Mucosa of stomach (tissue), 1 donor: ENCODE measurements at regions not wholly inside any gene's neighbourhood (a gene's known extent, or its start where the extent isn't known, plus 50 kb on each side); places are given as distances from the start of the nearest gene placed in this dataset.

ENCODE experiments used
- H3K27me3 ChIP-seq: one replicate; pipeline ENCODE4 v1.7.0; 2013; ENCODE audit warnings: mild to moderate bottlenecking, low read length; ENCODE audit not compliant: control insufficient read depth, insufficient read depth
- H3K36me3 ChIP-seq: one replicate; pipeline ENCODE4 v1.7.0; 2013; ENCODE audit warnings: low read length; ENCODE audit not compliant: control insufficient read depth, insufficient read depth
- H3K4me1 ChIP-seq: one replicate; pipeline ENCODE4 v1.7.0; 2013; ENCODE audit warnings: mild to moderate bottlenecking, low read length; ENCODE audit not compliant: control insufficient read depth, insufficient read depth
- H3K4me3 ChIP-seq: one replicate; pipeline ENCODE4 v1.7.0; 2013; ENCODE audit warnings: low read length
- H3K9ac ChIP-seq: one replicate; pipeline ENCODE4 v1.7.0; 2013; ENCODE audit warnings: mild to moderate bottlenecking, low read length, moderate library complexity
- H3K9me3 ChIP-seq: one replicate; pipeline ENCODE4 v1.7.0; 2013; ENCODE audit warnings: mild to moderate bottlenecking, low read length, moderate library complexity; ENCODE audit not compliant: control insufficient read depth
- donor health status: Pancreatic carcinoma.

GRCh38 chr6:141736104-141736503, 396.6 kb upstream of the GJE1 start:
- Histone ChIP-seq H3K9me3 (no peaks in the 10 kb centered on the region), H3K9ac (no peak overlapping the region), H3K36me3 (no peaks in the 10 kb centered on the region), H3K4me3 (no peak overlapping the region), H3K4me1 (no peaks in the 10 kb centered on the region), H3K27me3 (no peaks in the 10 kb centered on the region)

- H3K4me1 ChIP-seq, result no peaks in the 10 kb centered on the region
- H3K4me3 ChIP-seq, result no peak overlapping the region
- no peak overlapping the region for H3K9ac ChIP-seq
- H3K36me3 ChIP-seq, result no peaks in the 10 kb centered on the region
- no peaks in the 10 kb centered on the region for H3K27me3 ChIP-seq
- H3K9me3 ChIP-seq, result no peaks in the 10 kb centered on the region
Observed at GRCh38 chr6:141735126-141735525, 397.6 kb upstream of the GJE1 start.

- H3K9ac ChIP-seq, result no peak overlapping the region
- no peak overlapping the region for H3K4me3 ChIP-seq
- no peaks in the 10 kb centered on the region for H3K36me3 ChIP-seq
- no peaks in the 10 kb centered on the region for H3K9me3 ChIP-seq
- H3K27me3 ChIP-seq, result no peaks in the 10 kb centered on the region
- H3K4me1 ChIP-seq, result no peaks in the 10 kb centered on the region
Observed at GRCh38 chr6:141734071-141734840, 398.5 kb upstream of the GJE1 start.

GRCh38 chr6:141729146-141729545, 403.6 kb upstream of the GJE1 start:
- Histone ChIP-seq H3K4me1 (no peaks in the 10 kb centered on the region), H3K4me3 (no peak overlapping the region), H3K27me3 (no peaks in the 10 kb centered on the region), H3K9me3 (no peaks in the 10 kb centered on the region), H3K36me3 (no peaks in the 10 kb centered on the region), H3K9ac (no peak overlapping the region)

- Histone ChIP-seq H3K4me1 (no peaks in the 10 kb centered on the region), H3K27me3 (no peaks in the 10 kb centered on the region), H3K4me3 (no peak overlapping the region), H3K36me3 (no peaks in the 10 kb centered on the region), H3K9me3 (no peaks in the 10 kb centered on the region), H3K9ac (no peak overlapping the region)
Observed at GRCh38 chr6:141728330-141728729, 404.4 kb upstream of the GJE1 start.

- Histone ChIP-seq H3K4me1 (no peaks in the 10 kb centered on the region), H3K9ac (no peak overlapping the region), H3K9me3 (no peaks in the 10 kb centered on the region), H3K27me3 (no peaks in the 10 kb centered on the region), H3K36me3 (no peaks in the 10 kb centered on the region), H3K4me3 (no peak overlapping the region)
Observed at GRCh38 chr6:141726248-141726647, 406.5 kb upstream of the GJE1 start.

GRCh38 chr6:141724731-141725130, 408.0 kb upstream of the GJE1 start:
- Histone ChIP-seq H3K9ac (no peak overlapping the region), H3K9me3 (no peaks in the 10 kb centered on the region), H3K36me3 (no peaks in the 10 kb centered on the region)

GRCh38 chr6:141719476-141719875, 413.2 kb upstream of the GJE1 start:
- Histone ChIP-seq H3K27me3 (no peaks in the 10 kb centered on the region), H3K9me3 (no peaks in the 10 kb centered on the region), H3K9ac (no peak overlapping the region), H3K36me3 (no peaks in the 10 kb centered on the region), H3K4me1 (no peaks in the 10 kb centered on the region), H3K4me3 (no peak overlapping the region)

More at GRCh38 chr6:141724731-141725130, 408.0 kb upstream of the GJE1 start:
- H3K27me3 ChIP-seq, result no peaks in the 10 kb centered on the region
- no peaks in the 10 kb centered on the region for H3K4me1 ChIP-seq
- H3K4me3 ChIP-seq, result no peak overlapping the region

- Histone ChIP-seq H3K4me3 (no peak overlapping the region), H3K27me3 (no peaks in the 10 kb centered on the region), H3K4me1 (no peaks in the 10 kb centered on the region), H3K9ac (no peak overlapping the region), H3K9me3 (no peaks in the 10 kb centered on the region), H3K36me3 (no peaks in the 10 kb centered on the region)
Observed at GRCh38 chr6:141705431-141705830, 427.3 kb upstream of the GJE1 start.

GRCh38 chr6:141704151-141704550, 428.6 kb upstream of the GJE1 start:
- H3K27me3 ChIP-seq, result no peaks in the 10 kb centered on the region
- no peaks in the 10 kb centered on the region for H3K36me3 ChIP-seq
- H3K4me3 ChIP-seq, result no peak overlapping the region
- no peak overlapping the region for H3K9ac ChIP-seq
- no peaks in the 10 kb centered on the region for H3K4me1 ChIP-seq
- H3K9me3 ChIP-seq, result no peaks in the 10 kb centered on the region

GRCh38 chr6:141701732-141702131, 431.0 kb upstream of the GJE1 start:
- H3K27me3 ChIP-seq, result no peaks in the 10 kb centered on the region
- H3K36me3 ChIP-seq, result no peaks in the 10 kb centered on the region
- no peak overlapping the region for H3K4me3 ChIP-seq
- no peak overlapping the region for H3K9ac ChIP-seq
- no peaks in the 10 kb centered on the region for H3K4me1 ChIP-seq
- no peaks in the 10 kb centered on the region for H3K9me3 ChIP-seq

- Histone ChIP-seq H3K27me3 (no peaks in the 10 kb centered on the region), H3K4me3 (no peak overlapping the region), H3K9ac (no peak overlapping the region), H3K36me3 (no peaks in the 10 kb centered on the region), H3K9me3 (no peaks in the 10 kb centered on the region), H3K4me1 (no peaks in the 10 kb centered on the region)
Observed at GRCh38 chr6:141700819-141701218, 431.9 kb upstream of the GJE1 start.

GRCh38 chr6:141688916-141689315, 443.8 kb upstream of the GJE1 start:
- Histone ChIP-seq H3K27me3 (no peaks in the 10 kb centered on the region), H3K36me3 (no peaks in the 10 kb centered on the region), H3K4me1 (no peaks in the 10 kb centered on the region), H3K9ac (no peak overlapping the region), H3K4me3 (no peak overlapping the region), H3K9me3 (no peaks in the 10 kb centered on the region)
